Neural cell (in vitro differentiated cells): ENCODE measurements at regions not wholly inside any gene's neighbourhood (a gene's known extent, or its start where the extent isn't known, plus 50 kb on each side); places are given as distances from the start of the nearest gene placed in this dataset.

Experiments
- H2AFZ ChIP-seq: fragments of 200-600, 300-800 bp; sonication (generic), shearing (Covaris generic); 2 replicates; pipeline ENCODE4 v1.6.0; 2014; ENCODE audit warnings: low read depth, mild to moderate bottlenecking, antibody characterized with exemption, low read length, moderate library complexity
- H3F3A ChIP-seq: fragments of 200-600 bp; shearing (Covaris generic); 2 replicates; pipeline ENCODE4 v1.6.1; 2016; ENCODE audit warnings: mild to moderate bottlenecking, moderate library complexity, mixed read lengths, antibody characterized with exemption, low read length; ENCODE audit not compliant: insufficient read depth, poor library complexity, severe bottlenecking
- H3K27ac ChIP-seq: fragments of 200-600, 300-800 bp; sonication (generic), shearing (Covaris generic); 2 replicates; pipeline ENCODE4 v1.5.1; 2014; ENCODE audit warnings: mild to moderate bottlenecking, low read length, moderate library complexity
- H3K27me3 ChIP-seq: fragments of 300-800, 200-600 bp; sonication (generic), shearing (Covaris generic); 2 replicates; pipeline ENCODE4 v1.6.0; 2014; ENCODE audit warnings: mild to moderate bottlenecking, low read depth, low read length, moderate library complexity; ENCODE audit not compliant: insufficient read depth
- H3K36me3 ChIP-seq: fragments of 300-800, 200-600 bp; sonication (generic), shearing (Covaris generic); 2 replicates; pipeline ENCODE4 v1.5.1; 2014; ENCODE audit warnings: mild to moderate bottlenecking, antibody characterized with exemption, low read length, moderate library complexity; ENCODE audit not compliant: insufficient read depth
- H3K4me2 ChIP-seq: fragments of 300-800, 200-600 bp; sonication (generic), shearing (Covaris generic); 2 replicates; pipeline ENCODE4 v1.6.0; 2014; ENCODE audit warnings: mild to moderate bottlenecking, low read length
- H3K4me3 ChIP-seq: fragments of 300-800, 200-600 bp; sonication (generic), shearing (Covaris generic); 2 replicates; pipeline ENCODE4 v1.5.1; 2014; ENCODE audit warnings: mild to moderate bottlenecking, low read length, moderate library complexity
- H3K79me2 ChIP-seq: fragments of 200-600 bp; shearing (Covaris generic); replicated peaks from 2 replicates; pipeline ENCODE4 v1.6.0; 2014; ENCODE audit warnings: mild to moderate bottlenecking, low read length, moderate library complexity; ENCODE audit not compliant: insufficient read depth
- H3K9ac ChIP-seq: fragments of 300-800, 200-600 bp; sonication (generic), shearing (Covaris generic); 2 replicates; pipeline ENCODE4 v1.6.1; 2016; ENCODE audit warnings: mild to moderate bottlenecking, low read length, mixed read lengths
- H3K9me2 ChIP-seq: fragments of 200-600 bp; shearing (Covaris generic); 2 replicates; pipeline ENCODE4 v1.6.1; 2016; ENCODE audit warnings: mild to moderate bottlenecking, low read length, mixed read lengths; ENCODE audit not compliant: insufficient read depth
- H3K9me3 ChIP-seq: fragments of 200-600, 300-800 bp; sonication (generic), shearing (Covaris generic); 2 replicates; pipeline ENCODE4 v1.6.1; 2016; ENCODE audit warnings: mild to moderate bottlenecking, mixed run types, low read length, moderate library complexity, mixed read lengths
- H4K20me1 ChIP-seq: fragments of 200-600 bp; shearing (Covaris generic); 2 replicates; pipeline ENCODE4 v1.6.1; 2016; ENCODE audit warnings: mild to moderate bottlenecking, mixed run types; ENCODE audit not compliant: insufficient read depth
- CTCF ChIP-seq: fragments of 450-650 bp; IDR thresholded peaks from 2 replicates; pipeline ENCODE4 v1.5.1; 2014; ENCODE audit warnings: antibody characterized with exemption, mild to moderate bottlenecking, moderate library complexity; ENCODE audit not compliant: poor library complexity, severe bottlenecking
- EP300 ChIP-seq: fragments of 450-650 bp; conservative IDR thresholded peaks from 2 replicates; pipeline ENCODE4 v1.6.1; 2014; ENCODE audit warnings: antibody characterized with exemption, mild to moderate bottlenecking, moderate library complexity; ENCODE audit not compliant: poor library complexity, severe bottlenecking
- EZH2 ChIP-seq: fragments of 200-600, 300-800 bp; shearing (Covaris generic), sonication (generic); IDR thresholded peaks from 2 replicates; pipeline ENCODE4 v1.6.1; 2014; ENCODE audit warnings: antibody characterized with exemption, low read length, borderline replicate concordance, mild to moderate bottlenecking; ENCODE audit not compliant: insufficient read depth, poor library complexity, severe bottlenecking
- MXI1 ChIP-seq: fragments of 450-650 bp; conservative IDR thresholded peaks from 2 replicates; pipeline ENCODE4 v1.6.1; 2014; ENCODE audit warnings: antibody characterized with exemption, mild to moderate bottlenecking; ENCODE audit not compliant: poor library complexity, severe bottlenecking
- POLR2AphosphoS5 ChIP-seq: IDR thresholded peaks from 2 replicates; pipeline ENCODE4 v1.6.1; 2012
- RAD21 ChIP-seq: fragments of 450-650 bp; conservative IDR thresholded peaks from 2 replicates; pipeline ENCODE4 v1.6.1; 2014; ENCODE audit warnings: antibody characterized with exemption, mild to moderate bottlenecking, moderate library complexity
- REST ChIP-seq: IDR thresholded peaks from 2 replicates; pipeline ENCODE4 v1.6.1; 2012; ENCODE audit warnings: borderline replicate concordance
- SMC3 ChIP-seq: fragments of 450-650 bp; conservative IDR thresholded peaks from 2 replicates; pipeline ENCODE4 v1.6.1; 2014; ENCODE audit warnings: antibody characterized with exemption, mild to moderate bottlenecking, moderate library complexity; ENCODE audit not compliant: poor library complexity
- TAF1 ChIP-seq: IDR thresholded peaks from 2 replicates; pipeline ENCODE4 v1.6.1; 2012; ENCODE audit warnings: low read depth

- TF ChIP-seq POLR2AphosphoS5 (no peak), RAD21 (no peak), CTCF (no peak), MXI1 (no peak), TAF1 (no peak), EP300 (no peak), SMC3 (no peak), EZH2 (no peak), REST (no peak)
- Histone ChIP-seq H3K36me3 (no peaks in the 10 kb centered on the region), H2AFZ (no peak overlapping the region), H3K9me3 (no peaks in the 10 kb centered on the region), H3K27me3 (no peaks in the 10 kb centered on the region), H3F3A (no peaks in the 10 kb centered on the region), H4K20me1 (no peaks in the 10 kb centered on the region), H3K79me2 (no peaks in the 10 kb centered on the region), H3K4me3 (no peak overlapping the region), H3K27ac (no peak overlapping the region), H3K4me2 (no peak overlapping the region), H3K9ac (no peak overlapping the region), H3K9me2 (no peaks in the 10 kb centered on the region)
Measured at GRCh38 chr11:69995697-69996096, 82.4 kb upstream of the ANO1 start.

- no peaks in the 10 kb centered on the region for H3K9me3 ChIP-seq
- no peak overlapping the region for H3K4me2 ChIP-seq
Measured at GRCh38 chr11:69996451-69996850, 81.7 kb upstream of the ANO1 start.

GRCh38 chr11:69997352-69997751 is 80.8 kb upstream of the ANO1 start:
- Histone ChIP-seq H3K9me2 (no peaks in the 10 kb centered on the region), H3K27ac (no peak overlapping the region), H2AFZ (no peak overlapping the region), H3K4me2 (no peak overlapping the region), H4K20me1 (no peaks in the 10 kb centered on the region), H3K79me2 (no peaks in the 10 kb centered on the region), H3K36me3 (no peaks in the 10 kb centered on the region), H3K9ac (no peak overlapping the region), H3K9me3 (no peaks in the 10 kb centered on the region), H3K4me3 (no peak overlapping the region), H3K27me3 (no peaks in the 10 kb centered on the region), H3F3A (no peaks in the 10 kb centered on the region)
- no peak for TF ChIP-seq RAD21
- no peak for TF ChIP-seq EP300
- TF ChIP-seq EZH2 = no peak
- no peak for TF ChIP-seq POLR2AphosphoS5
- TF ChIP-seq SMC3 = no peak
- no peak for TF ChIP-seq REST
- TF ChIP-seq TAF1 = no peak
- TF ChIP-seq CTCF = no peak

More at GRCh38 chr11:69996451-69996850, 81.7 kb upstream of the ANO1 start:
- H3K27me3 ChIP-seq = no peaks in the 10 kb centered on the region
- H3K4me3 ChIP-seq = no peak overlapping the region
- H4K20me1 ChIP-seq = no peaks in the 10 kb centered on the region
- no peak for TF ChIP-seq MXI1
- no peaks in the 10 kb centered on the region for H3K36me3 ChIP-seq
- no peaks in the 10 kb centered on the region for H3F3A ChIP-seq
- no peaks in the 10 kb centered on the region for H3K9me2 ChIP-seq
- H3K79me2 ChIP-seq = no peaks in the 10 kb centered on the region
- no peak overlapping the region for H3K27ac ChIP-seq
- no peak overlapping the region for H3K9ac ChIP-seq
- H2AFZ ChIP-seq = no peak overlapping the region
